Embryonic facial prominence (tissue), 1 donor: ENCODE measurements at regions not wholly inside any gene's neighbourhood (a gene's known extent, or its start where the extent isn't known, plus 50 kb on each side); places are given as distances from the start of the nearest gene placed in this dataset.

ENCODE experiments used
- DNase-seq: peaks from one replicate; pipeline ENCODE4 v3.0.0-alpha.2; 2016; ENCODE audit errors: extremely low spot score

GRCh38 chr6:10305790-10306415 lies 109.0 kb downstream of the TFAP2A start:
- no peak for DNase-seq

GRCh38 chr6:10303608-10304506 lies 111.0 kb downstream of the TFAP2A start:
- DNase-seq, result no peak

- no peak for DNase-seq
Observed at GRCh38 chr6:10302566-10303235, 112.2 kb downstream of the TFAP2A start.

DNA sequence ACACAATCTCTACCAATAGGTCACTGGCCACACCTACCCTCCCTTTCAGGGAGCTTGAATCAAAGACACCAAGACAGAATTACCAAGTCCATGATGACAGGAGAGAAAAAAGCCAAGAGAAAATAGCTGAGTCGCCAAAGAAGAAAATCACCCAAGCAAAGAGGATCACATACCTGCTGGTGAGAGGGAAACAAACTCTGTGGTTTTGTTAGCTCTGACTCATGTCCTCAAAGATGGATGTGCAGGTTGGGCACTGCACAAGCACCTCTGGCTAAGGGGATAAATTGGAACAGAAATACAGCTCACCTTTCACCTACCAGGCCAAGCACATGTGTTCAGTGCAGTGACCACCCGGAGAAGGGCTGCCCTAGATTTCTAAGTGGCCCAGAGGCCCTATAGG lies 114.8 kb downstream of the TFAP2A start:
- DNase-seq, result no peak

DNA sequence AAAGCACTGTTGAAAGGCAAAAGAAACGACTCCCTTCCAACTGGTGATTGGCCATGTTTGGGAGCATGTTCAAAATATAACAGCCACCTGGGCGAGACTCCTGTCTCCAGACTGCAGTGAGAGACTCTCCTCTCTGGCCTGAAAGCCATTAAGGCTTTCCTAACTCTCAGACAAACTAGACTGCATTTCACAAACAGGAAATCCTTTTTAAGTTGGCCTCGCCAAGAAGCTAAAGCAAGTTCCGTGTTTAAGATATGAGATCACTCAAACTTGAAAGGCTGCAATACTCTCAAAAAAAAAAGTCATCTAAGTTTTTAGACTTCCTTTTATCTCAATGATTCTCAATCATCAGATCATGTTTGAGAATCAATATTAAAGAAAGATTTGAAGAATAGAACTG lies 117.0 kb downstream of the TFAP2A start:
- DNase-seq, result no peak

DNA sequence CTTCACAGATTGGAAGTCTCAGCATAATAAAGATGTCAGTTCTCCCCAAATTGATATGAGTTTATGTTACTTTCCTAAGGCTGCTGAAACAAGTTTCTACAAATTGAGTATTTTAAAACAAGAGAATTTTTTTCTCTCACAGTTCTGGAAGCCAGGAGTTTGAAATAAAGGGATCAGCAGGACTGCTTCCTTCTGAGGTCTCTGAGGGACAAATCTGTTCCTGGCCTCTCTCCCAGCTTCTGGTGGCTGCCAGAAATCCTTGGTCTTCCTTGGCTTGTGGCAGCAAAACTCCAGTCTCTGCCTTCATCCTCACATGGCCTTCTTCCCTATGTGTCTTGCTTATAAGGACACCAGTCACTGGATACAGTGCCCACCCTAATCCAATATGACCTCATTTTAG lies 136.1 kb downstream of the TFAP2A start:
- no peak for DNase-seq

DNA sequence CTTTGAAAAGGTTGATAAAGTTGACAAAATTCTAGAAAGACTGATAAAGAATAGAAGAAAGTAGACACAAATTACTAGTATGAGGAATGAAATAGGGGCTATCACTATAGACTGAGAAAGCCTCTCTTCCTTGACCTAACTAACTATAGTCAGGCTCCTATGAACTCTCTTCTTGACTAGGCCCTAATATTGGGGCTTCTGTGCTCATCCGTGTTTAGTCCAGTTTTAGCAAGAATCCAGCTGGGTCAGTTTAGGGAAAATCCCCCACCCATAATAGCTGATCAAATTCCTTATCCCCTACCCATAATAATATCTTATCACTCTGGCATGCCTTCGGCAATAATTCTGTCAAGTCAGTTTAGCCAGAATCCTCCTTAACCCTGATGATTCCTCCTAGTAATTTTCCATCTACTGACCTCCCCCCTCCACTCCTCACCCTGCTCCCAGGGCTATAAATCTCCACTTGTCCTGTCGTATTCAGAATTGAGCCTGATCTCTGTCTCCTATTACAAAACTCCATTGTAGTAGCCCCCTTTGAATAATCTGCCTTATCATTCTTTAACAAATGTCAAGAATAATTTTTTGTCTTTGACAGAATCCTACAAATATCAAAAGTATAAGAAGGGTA lies 138.1 kb downstream of the TFAP2A start:
- DNase-seq, result no peak

DNA sequence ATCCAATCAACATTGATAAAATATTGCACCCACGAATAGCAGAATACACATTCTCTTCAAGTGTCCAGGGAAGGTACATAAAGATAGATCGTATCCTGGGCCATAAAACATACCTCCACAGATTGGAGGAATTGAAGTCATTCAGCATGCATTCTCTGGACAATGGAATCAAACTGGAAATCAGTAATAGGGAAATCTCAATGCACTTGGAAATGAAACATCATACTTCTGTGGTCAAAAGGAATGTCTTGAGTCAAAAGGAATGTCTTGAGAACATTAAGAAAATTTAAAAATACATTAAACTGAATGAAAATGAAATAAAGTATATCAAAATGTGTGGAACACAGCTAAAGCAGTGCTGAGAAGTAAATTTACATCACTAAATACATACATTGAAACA lies 138.8 kb downstream of the TFAP2A start:
- no peak for DNase-seq

DNA sequence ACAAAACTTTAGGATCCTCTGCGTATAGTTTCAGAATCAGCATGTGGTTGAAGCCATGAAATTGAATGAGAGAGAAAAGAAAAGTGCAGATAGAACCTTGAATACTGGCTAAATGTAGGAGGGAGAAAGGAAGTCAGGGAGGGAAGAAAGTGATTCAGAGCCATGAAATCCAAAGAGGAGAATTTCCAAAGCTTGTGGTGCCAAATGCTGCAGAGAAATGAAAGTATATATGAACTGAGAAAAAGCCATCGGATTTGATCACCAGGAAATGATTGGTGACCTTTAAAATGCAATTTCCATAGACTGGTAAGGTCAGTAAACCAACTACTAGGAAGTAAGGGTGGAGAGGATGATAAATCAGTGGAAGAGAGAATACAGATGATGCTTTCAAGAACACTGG lies 142.3 kb downstream of the TFAP2A start:
- DNase-seq, result no peak

- DNase-seq, result no peak
Observed at GRCh38 chr6:10271982-10272381, 142.9 kb downstream of the TFAP2A start.

- DNase-seq, result no peak
Observed at GRCh38 chr6:10269814-10270472, 144.9 kb downstream of the TFAP2A start.

DNA sequence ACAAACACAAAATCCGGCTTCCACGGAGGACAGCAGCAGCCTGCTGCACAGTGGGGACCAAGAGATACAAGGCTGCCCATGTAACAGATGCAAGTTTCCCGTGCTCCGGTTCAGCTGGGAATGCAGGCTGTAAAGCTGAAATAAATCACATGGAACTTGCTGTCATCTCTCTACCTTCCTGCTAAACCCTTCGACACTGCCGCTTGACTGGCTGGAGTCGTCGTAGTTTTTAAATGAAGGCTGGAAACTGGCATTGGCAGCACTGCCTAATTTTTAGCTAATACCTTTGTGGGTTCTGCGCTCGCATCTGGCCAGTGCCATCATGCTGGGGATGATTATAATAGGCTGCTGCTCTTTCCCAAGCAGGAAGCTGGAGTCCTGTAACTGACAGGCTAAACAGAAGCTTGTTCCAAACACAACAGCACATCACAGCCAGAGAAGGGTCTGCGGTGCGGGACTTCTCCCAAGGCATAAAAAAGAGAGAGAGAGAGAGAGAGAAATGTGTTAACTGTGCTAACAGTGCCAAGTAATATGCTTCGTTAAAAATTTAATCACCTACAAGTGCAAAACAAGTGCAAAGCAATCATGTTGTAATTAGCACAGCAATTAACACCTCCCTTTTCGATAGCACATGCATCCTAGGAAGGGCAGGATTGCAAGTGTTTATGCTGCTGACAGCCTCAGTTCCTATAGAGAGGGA lies 146.1 kb downstream of the TFAP2A start:
- DNase-seq, result no peak

DNA sequence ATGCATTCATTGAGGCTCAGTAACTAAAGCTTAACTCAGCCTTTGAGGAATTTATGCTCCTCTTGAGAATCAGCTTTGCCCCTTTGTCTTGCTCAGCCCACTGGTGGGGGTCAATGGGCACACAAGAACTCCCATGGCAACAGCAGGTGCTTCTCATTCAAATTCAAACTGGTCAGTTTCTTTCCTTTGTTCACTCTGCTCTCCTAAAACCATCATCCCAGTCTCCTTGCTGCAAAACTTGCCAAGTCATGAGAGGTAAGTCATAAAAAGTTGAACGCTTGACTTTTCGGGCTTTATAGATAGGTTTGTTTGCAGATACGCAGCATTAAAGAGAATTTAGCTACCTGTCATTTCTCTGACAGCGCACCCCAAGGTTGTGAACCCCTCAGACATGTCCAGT lies 146.8 kb downstream of the TFAP2A start:
- DNase-seq, result no peak

- DNase-seq, result no peak
Observed at GRCh38 chr6:10266462-10266861, 148.4 kb downstream of the TFAP2A start.

DNA sequence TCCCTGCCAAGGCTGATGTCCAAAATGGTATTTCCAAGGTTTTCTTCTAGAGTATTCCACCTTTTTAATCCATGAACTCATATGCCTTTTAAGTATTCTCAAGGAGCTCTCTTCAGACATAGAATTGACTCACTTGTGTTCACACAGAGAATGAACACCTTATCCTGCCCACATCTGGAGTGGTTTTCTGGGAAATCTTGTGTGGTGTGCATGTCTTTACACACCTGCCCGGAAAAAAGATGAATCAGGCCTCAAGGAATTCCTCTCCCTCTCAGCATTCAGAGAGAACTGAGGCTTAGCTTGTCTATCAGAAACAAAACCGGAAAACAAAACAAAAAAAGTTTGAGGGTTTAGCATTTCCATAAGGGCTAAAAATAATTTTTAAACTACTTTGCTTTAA lies 148.8 kb downstream of the TFAP2A start:
- no peak for DNase-seq

DNA sequence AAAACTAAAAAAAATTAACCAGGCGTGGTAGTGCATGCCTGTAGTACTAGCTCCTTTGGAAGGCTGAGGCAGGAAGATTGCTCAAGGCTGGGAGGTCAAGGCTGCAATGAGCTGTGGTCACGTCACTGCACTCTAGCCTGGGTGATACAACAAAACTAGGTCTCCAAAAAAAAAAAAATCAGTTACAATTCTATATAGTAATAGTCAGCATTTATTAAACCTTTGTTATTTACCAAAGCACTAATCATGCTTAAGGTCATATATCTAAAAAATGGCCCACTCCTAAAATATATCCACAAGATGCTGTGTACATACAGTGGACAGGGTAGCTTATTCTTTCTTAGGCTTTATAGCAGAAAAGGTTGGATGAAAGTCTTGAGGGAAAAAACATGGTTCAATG lies 152.4 kb downstream of the TFAP2A start:
- DNase-seq, result no peak

GRCh38 chr6:10259671-10260070 lies 155.2 kb downstream of the TFAP2A start:
- DNase-seq, result no peak

DNA sequence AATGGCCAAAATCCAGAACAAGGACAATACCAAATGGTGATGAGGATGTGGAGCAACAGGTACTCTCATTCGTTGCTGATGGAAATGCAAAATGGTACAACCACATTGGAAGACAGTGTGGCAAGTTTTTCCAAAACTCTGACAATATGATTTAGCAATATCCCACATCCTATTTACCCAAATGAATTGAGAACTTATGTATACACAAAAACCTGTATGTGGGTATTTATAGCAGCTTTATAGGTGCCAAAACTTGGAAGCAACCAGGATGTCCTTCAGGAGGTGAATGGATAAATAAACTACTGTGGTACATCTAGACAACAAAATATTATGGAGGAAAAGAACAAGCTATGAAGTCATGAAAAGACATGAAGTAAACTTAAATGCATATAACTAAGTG lies 156.5 kb downstream of the TFAP2A start:
- DNase-seq, result no peak

GRCh38 chr6:10256113-10256690 lies 158.7 kb downstream of the TFAP2A start:
- DNase-seq, result no peak

GRCh38 chr6:10250655-10251220 lies 164.1 kb downstream of the TFAP2A start:
- no peak for DNase-seq
